B cell (primary cell): ENCODE measurements at regions not wholly inside any gene's neighbourhood (a gene's known extent, or its start where the extent isn't known, plus 50 kb on each side); places are given as distances from the start of the nearest gene placed in this dataset.

Experiments used
- ATAC-seq: fragments of 200-7000 bp; cut with Tn5 transposase; one replicate; pipeline ENCODE4 v1.10.0; 2021; ENCODE audit warnings: low read depth, mild to moderate bottlenecking, moderate number of reproducible peaks, moderate library complexity
- CTCF ChIA-PET: fragments of 350-600 bp; sonication (Branson Sonifier 250); formaldehyde crosslinking; loops from one replicate; lab custom pipeline; 2021; ENCODE audit warnings: antibody characterized with exemption, inconsistent platforms; lab: Charles Lee
- POLR2A ChIA-PET: fragments of 350-600 bp; sonication (Branson Sonifier 250); formaldehyde crosslinking; loops from one replicate; lab custom pipeline; 2021; ENCODE audit warnings: antibody characterized with exemption; lab: Charles Lee
- DNase-seq: peaks from one replicate; pipeline ENCODE4 v3.0.0; 2013
- H2AFZ ChIP-seq: 2 replicates; pipeline ENCODE4 v1.6.1; 2012; ENCODE audit warnings: mild to moderate bottlenecking, low read depth, low read length; ENCODE audit not compliant: insufficient read depth, poor library complexity, severe bottlenecking
- H3K27ac ChIP-seq, 2 donors: 1 replicate in 1 of 2; 2 replicates in 1 of 2; pipeline ENCODE4 v1.5.1; 2012 to 2013; ENCODE audit warnings: low read length in 2 of 2, mild to moderate bottlenecking in 2 of 2, moderate library complexity in 1 of 2
- H3K27me3 ChIP-seq, 4 experiments: fragments of 200-600 bp in 1 of 4; sonication (generic) in 1 of 4; replicated peaks in 1 of 4; 1 replicate in 2 of 4; 2 replicates in 2 of 4; pipeline versions ENCODE4 v1.6.1 to v1.7.0; 2013 to 2016; ENCODE audit warnings: low read length in 3 of 4, mild to moderate bottlenecking in 2 of 4, mixed read lengths in 1 of 4, moderate library complexity in 1 of 4; ENCODE audit not compliant: insufficient read depth in 4 of 4, control insufficient read depth in 3 of 4; ENCODE audit errors: control extremely low read depth in 1 of 4
- H3K36me3 ChIP-seq, 2 experiments: replicated peaks in 1 of 2; 1 replicate in 1 of 2; 2 replicates in 1 of 2; pipeline versions ENCODE4 v1.6.1 to v1.7.1; 2013; ENCODE audit warnings: low read length in 1 of 2; ENCODE audit not compliant: insufficient read depth in 2 of 2, control insufficient read depth in 1 of 2; ENCODE audit errors: control extremely low read depth in 1 of 2, extremely low read depth in 1 of 2
- H3K4me1 ChIP-seq, 2 donors: fragments of 200-600 bp in 1 of 2; sonication (generic) in 1 of 2; 1 replicate in 1 of 2; 2 replicates in 1 of 2; pipeline versions ENCODE4 v1.5.1 to v1.6.1; 2013 to 2017; ENCODE audit warnings: low read length in 2 of 2; ENCODE audit not compliant: control insufficient read depth in 2 of 2, insufficient read depth in 2 of 2
- H3K4me2 ChIP-seq: replicated peaks from 2 replicates; pipeline ENCODE3; 2012; ENCODE audit warnings: mild to moderate bottlenecking, low read depth, low read length; ENCODE audit not compliant: poor library complexity, severe bottlenecking
- H3K4me3 ChIP-seq, 5 experiments: fragments of 200-600 bp in 1 of 5; sonication (generic) in 1 of 5; 1 replicate in 3 of 5; 2 replicates in 2 of 5; pipeline versions ENCODE4 v1.5.1 to v1.7.0; 2011 to 2016; ENCODE audit warnings: low read length in 4 of 5, mild to moderate bottlenecking in 4 of 5, low read depth in 2 of 5, control low read depth in 1 of 5, moderate library complexity in 1 of 5; ENCODE audit not compliant: insufficient read depth in 1 of 5; ENCODE audit errors: control extremely low read depth in 1 of 5, extremely low read depth in 1 of 5
- H3K79me2 ChIP-seq: fragments of 200-600 bp; sonication (generic); one replicate; pipeline ENCODE4 v1.6.0; 2016; ENCODE audit warnings: low read length; ENCODE audit not compliant: control insufficient read depth, insufficient read depth
- H3K9ac ChIP-seq: fragments of 200-600 bp; sonication (generic); 2 replicates; pipeline ENCODE4 v1.6.1; 2017; ENCODE audit warnings: mild to moderate bottlenecking, low read length, moderate library complexity
- H3K9me3 ChIP-seq, 3 donors: one replicate each; pipeline versions ENCODE4 v1.6.1 to v1.7.1; 2013; ENCODE audit warnings: low read length in 2 of 3; ENCODE audit not compliant: control insufficient read depth in 2 of 3, insufficient read depth in 1 of 3; ENCODE audit errors: control extremely low read depth in 1 of 3
- H4K20me1 ChIP-seq: 2 replicates; pipeline ENCODE4 v1.6.0; 2012; ENCODE audit warnings: mild to moderate bottlenecking, low read length; ENCODE audit not compliant: insufficient read depth, control insufficient read depth, poor library complexity, severe bottlenecking
- H3K27ac Mint-ChIP-seq: one replicate; pipeline ENCODE4 v1.8.0; 2021; ENCODE audit warnings: mixed read lengths
- H3K27me3 Mint-ChIP-seq: one replicate; pipeline ENCODE4 v1.8.0; 2021; ENCODE audit warnings: mixed read lengths
- H3K4me1 Mint-ChIP-seq: one replicate; pipeline ENCODE4 v1.8.0; 2021; ENCODE audit warnings: mixed read lengths
- H3K4me3 Mint-ChIP-seq: one replicate; pipeline ENCODE4 v1.8.0; 2021; ENCODE audit warnings: mixed read lengths
- H3K9me3 Mint-ChIP-seq: one replicate; pipeline ENCODE4 v1.8.0; 2022; ENCODE audit warnings: mixed read lengths; ENCODE audit not compliant: insufficient read depth
- CTCF ChIP-seq: fragments of 200-600 bp; IDR thresholded peaks from one replicate; pipeline ENCODE4 v1.8.0; 2022; ENCODE audit warnings: antibody characterized with exemption, mild to moderate bottlenecking
- EZH2 ChIP-seq: IDR thresholded peaks from 2 replicates; pipeline ENCODE4 v1.6.1; 2012; ENCODE audit warnings: borderline replicate concordance, low read depth, mild to moderate bottlenecking, moderate library complexity, low read length; ENCODE audit not compliant: insufficient read depth, poor library complexity, severe bottlenecking
- intact Hi-C: fragments of 100-400 bp; cut with micrococcal nuclease; formaldehyde crosslinking; loops from one replicate; pipeline ENCODE4 v1.10.0; 2022

GRCh38 chr13:79735228-79735627, 254.3 kb downstream of the NDFIP2 start:
- H3K27me3 Mint-ChIP-seq, result no peaks in the 10 kb centered on the region
- Histone ChIP-seq H3K4me3 (no peak overlapping the region), H3K27ac (no peak overlapping the region), H3K9me3 (peaks cover 0 to 10% (median 0%) of the 10 kb centered on the region in 3 donors), H3K9ac (no peak overlapping the region), H3K27me3 (peaks cover 0 to 3% (median 0%) of the 10 kb centered on the region in 4 experiments), H4K20me1 (no peaks in the 10 kb centered on the region), H2AFZ (no peak overlapping the region), H3K4me2 (no peak overlapping the region), H3K36me3 (no peaks in the 10 kb centered on the region), H3K79me2 (no peaks in the 10 kb centered on the region), H3K4me1 (no peaks in the 10 kb centered on the region)
- intact Hi-C loops, result no loop called here
- no peak for DNase-seq
- no peak overlapping the region for H3K4me3 Mint-ChIP-seq
- no peak for ATAC-seq
- no peaks in the 10 kb centered on the region for H3K9me3 Mint-ChIP-seq
- TF ChIP-seq EZH2 (no peak), CTCF (no peak)
- H3K4me1 Mint-ChIP-seq, result no peaks in the 10 kb centered on the region
- ChIA-PET CTCF (no interaction called here), POLR2A (no interaction called here)
- no peak overlapping the region for H3K27ac Mint-ChIP-seq

- H3K4me3 ChIP-seq, result no peak overlapping the region
- H3K27me3 ChIP-seq, result no peaks in the 10 kb centered on the region
- no peaks in the 10 kb centered on the region for H3K4me1 Mint-ChIP-seq
- DNase-seq (no peak), ATAC-seq (no peak)
- H3K4me2 ChIP-seq, result no peak overlapping the region
- H3K27ac ChIP-seq, result no peak overlapping the region
- ChIA-PET CTCF (no interaction called here), POLR2A (no interaction called here)
- no peak overlapping the region for H2AFZ ChIP-seq
- no peaks in the 10 kb centered on the region for H3K79me2 ChIP-seq
- H3K27me3 Mint-ChIP-seq, result no peaks in the 10 kb centered on the region
- H3K9me3 ChIP-seq, result no peaks in the 10 kb centered on the region
- no peak overlapping the region for H3K27ac Mint-ChIP-seq
- intact Hi-C loops, result no loop called here
- H3K4me1 ChIP-seq, result no peaks in the 10 kb centered on the region
- H4K20me1 ChIP-seq, result no peaks in the 10 kb centered on the region
- no peaks in the 10 kb centered on the region for H3K36me3 ChIP-seq
- no peak overlapping the region for H3K4me3 Mint-ChIP-seq
- no peaks in the 10 kb centered on the region for H3K9me3 Mint-ChIP-seq
- no peak overlapping the region for H3K9ac ChIP-seq
- TF ChIP-seq CTCF, result no peak
- TF ChIP-seq EZH2, result no peak
These were observed 246.1 kb downstream of the NDFIP2 start for GRCh38 chr13:79727086-79727485.
